HG03159 (cell line): ENCODE measurements at regions not wholly inside any gene's neighbourhood (a gene's known extent, or its start where the extent isn't known, plus 50 kb on each side); places are given as distances from the start of the nearest gene placed in this dataset.

Source experiments
- ATAC-seq: cut with Tn5 transposase; IDR thresholded peaks from one replicate; pipeline ENCODE4 v1.9.1; 2021; ENCODE audit warnings: mild to moderate bottlenecking, moderate library complexity; ENCODE audit not compliant: unreplicated experiment

DNA sequence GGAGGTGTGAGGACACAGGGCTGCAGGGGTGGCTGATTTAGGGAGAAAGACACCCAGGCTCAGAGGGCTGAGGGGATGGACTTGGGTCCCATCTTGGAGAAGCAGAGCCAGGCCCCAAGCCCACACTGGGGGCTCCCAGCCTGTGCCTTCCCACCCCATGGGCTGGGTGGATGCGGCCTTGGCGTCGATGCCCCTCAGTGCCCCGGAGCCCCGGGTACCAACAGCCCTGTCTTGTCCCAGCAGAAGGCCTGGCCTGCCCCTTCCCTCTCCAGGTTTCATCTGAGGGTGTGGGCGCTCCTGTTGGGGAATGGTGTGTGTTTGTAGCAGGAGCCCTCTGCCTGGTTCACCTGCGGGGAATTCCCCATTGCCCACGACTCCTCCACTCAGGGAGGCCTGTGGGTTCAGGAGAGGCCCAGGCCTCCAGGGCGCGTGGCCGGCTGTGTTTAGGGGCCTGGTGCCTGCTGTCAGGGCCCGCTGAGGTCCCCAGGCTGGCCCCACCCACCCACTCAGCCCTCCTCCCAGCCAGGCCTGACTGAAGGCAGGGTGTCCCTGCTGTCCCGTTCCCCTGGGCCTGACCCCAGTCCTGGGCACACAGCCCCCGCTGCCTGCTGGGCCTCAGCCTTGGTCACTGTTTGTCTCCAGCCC lies 51.1 kb upstream of the BEGAIN start:
- no peak for ATAC-seq

- ATAC-seq = no peak
Observed at GRCh38 chr14:100639280-100639679, 52.1 kb upstream of the BEGAIN start.

- ATAC-seq = peak; percentile 93
Observed at GRCh38 chr14:100640471-100641273, 53.5 kb upstream of the BEGAIN start.

DNA sequence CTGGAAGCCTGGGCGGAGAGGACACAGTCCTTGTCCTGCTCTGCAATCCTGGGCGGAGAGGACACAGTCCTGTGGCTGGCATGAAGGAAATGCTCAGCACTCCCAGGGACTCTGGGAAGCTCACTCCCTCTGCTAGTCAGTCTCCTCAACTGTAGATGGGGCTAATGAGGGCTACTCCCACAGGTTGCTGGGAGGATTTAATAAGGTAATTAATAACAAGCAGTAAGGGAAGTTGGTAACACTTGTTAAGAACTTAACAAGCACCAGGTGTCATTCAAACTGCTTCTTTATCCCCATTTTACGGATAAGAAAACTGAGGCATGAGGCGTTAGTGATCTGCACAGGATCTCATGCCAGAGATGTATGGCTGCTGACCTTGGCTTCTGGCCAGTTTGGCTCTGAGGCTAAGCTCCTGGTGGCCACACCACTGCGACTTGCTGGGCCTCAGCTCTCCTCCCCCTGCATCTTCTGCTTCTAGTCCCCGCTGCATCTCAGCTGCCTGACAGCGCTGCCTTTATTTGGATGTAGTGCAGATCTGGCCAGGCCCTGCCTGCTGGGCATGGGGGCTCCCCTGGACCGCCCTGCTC lies 54.1 kb upstream of the BEGAIN start:
- no peak for ATAC-seq

DNA sequence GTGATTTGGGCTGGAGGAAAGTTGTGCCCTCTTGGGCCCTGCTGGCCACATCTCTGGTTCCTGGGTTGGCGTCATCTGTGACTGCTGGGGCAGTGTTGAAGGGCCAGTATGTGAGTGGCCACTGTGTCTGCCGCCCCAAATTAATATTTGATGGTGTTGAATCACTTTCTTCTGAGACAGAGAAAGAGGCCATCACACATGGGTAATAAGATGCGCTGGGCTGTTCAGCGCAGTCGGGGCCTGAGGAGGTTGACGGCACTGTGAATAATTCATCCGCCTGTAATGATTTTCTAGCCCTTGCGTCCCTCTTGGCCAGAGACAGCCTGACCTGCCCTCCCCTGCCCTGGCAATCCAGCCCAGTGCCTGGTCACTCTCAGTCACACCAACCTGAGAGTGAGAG lies 56.2 kb upstream of the BEGAIN start:
- ATAC-seq = no peak

DNA sequence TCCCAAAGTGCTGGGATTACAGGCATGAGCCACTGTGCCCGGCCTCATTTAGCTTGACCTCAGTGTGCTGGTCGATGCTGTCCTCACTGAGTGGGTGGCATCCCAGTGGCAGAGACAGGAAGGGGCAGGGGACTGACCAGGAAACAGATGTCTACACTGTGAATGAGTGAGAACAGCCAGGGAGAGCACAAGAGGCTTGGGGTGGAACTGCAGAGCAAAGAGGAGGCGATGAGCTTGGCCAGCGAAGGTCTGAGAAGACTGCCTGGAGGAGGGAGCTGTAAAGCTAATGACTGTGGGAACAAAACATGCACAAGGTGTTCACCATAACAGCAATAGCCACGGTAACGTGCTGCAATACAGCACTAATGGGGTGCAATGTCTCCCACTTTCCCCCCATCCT lies 57.2 kb upstream of the BEGAIN start:
- ATAC-seq = no peak

DNA sequence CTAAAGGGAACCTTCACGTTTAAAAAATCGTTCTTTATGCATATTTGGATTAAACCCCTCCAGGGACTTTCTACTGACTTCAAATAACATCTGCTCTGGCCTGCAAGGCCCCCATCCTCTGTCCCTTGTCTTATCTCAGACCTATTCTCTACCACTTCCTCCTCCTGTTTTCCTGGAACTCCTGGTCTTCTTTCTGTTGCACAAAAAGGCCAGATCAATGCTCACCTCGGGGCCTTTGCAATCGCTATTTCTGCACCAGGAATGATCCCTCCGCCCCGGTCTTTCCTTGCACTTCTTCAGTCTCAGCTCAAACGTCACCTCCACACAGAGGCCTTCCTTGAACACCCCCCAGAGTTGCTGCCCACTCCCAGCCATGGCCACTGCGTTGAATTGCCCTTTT lies 57.6 kb upstream of the BEGAIN start:
- no peak for ATAC-seq

DNA sequence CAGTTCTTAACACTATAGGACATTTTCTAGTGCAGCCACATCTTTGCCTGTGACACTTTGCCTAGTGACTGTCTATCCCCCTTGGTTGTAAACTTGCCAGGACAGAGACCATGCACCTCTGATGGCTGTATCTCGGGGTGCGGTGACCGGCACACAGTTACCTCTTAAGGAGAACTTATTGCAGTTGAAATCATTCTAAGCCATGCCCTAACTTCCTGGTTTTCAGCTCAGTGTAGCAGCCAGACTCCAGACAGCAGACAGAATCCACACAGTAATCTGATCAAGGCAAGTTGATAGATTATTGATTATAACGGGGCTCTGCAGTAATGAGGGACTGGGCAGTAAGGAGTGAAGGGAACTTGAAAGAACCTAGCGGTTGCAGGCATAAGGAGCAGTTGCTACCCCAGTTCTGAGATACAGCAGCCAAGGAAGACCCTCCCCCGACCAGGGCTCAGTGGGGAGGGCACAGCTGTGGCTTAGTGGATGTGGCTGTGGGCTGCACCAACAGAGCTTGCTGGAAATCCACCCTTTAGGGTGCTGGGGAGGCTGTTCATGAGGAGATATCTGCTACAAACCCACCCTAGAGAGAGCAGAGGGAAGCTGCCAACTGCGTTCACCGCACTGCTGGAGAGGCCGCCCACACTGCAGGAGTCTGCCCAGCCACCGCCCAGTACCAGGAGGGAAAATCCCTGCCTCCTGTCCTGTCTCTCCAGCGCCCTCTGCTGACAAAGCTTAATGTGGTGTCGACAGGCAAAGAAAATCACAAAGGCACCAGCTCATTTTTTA lies 58.2 kb upstream of the BEGAIN start:
- peak; percentile 76 for ATAC-seq

- ATAC-seq = no peak
Observed at GRCh38 chr14:100645982-100646314, 58.7 kb upstream of the BEGAIN start.

GRCh38 chr14:100648474-100649172 lies 61.4 kb upstream of the BEGAIN start:
- no peak for ATAC-seq

GRCh38 chr14:100649173-100649519 lies 61.9 kb upstream of the BEGAIN start:
- ATAC-seq = no peak

GRCh38 chr14:100651999-100652508 lies 64.8 kb upstream of the BEGAIN start:
- ATAC-seq = no peak

GRCh38 chr14:100652744-100653143 lies 65.5 kb upstream of the BEGAIN start:
- ATAC-seq = no peak

DNA sequence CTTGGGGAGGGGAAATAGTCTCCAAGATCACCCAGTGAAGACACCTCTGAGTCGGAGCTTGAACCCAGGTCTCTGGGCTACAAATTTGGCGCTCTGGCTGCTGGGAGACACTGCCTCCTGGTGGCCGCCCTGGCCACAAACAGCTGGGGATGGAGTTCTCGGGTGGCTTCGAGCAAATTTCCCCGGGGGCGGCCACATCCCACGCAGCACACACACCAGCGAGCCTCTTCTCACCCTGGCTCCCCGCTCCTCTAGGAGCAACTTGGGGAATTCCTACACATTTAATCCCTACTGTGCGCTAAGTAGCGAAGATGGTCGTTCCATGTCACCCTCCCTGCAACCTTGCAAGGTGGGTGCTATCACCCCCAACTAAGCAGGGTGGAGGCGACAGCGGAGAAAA lies 66.2 kb upstream of the BEGAIN start:
- ATAC-seq = no peak

DNA sequence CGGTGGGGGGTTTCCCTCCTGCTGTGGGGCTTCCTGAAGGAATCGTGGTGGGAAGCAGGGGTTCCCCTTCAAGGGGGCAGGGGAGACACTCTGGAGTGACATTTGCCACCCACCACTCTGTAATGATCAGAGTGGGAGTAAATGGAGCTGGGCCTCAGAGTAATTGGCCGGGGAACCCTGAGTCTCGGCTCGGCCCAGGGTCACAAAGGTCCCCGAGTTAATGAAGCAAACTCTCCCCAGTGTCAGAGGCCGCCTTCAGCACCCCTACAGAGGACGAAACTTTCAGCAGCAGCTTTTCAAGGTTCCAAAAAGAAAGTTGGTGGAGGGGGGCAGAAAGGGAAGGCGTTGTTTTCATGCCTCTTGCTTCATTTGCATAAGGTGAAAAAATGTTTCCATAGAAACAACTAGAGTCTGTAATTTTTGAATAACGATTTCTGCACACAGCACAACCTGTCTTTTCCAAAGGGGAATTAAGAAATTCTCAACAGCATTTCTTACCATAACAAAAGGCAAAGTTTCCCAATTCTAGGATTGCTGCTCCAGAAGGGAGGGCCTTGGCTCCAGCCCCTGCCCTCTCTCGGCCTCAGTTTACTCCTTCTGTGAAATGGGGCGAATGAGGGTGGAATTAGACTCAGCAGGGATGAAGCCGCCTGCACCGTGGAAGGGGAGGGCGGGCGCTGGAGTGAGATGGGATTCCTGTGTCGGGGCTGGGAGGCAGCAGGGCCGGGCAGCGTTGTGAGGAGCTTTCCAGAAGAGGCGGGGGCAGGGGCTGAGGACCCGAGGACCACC lies 67.0 kb upstream of the BEGAIN start:
- no peak for ATAC-seq

DNA sequence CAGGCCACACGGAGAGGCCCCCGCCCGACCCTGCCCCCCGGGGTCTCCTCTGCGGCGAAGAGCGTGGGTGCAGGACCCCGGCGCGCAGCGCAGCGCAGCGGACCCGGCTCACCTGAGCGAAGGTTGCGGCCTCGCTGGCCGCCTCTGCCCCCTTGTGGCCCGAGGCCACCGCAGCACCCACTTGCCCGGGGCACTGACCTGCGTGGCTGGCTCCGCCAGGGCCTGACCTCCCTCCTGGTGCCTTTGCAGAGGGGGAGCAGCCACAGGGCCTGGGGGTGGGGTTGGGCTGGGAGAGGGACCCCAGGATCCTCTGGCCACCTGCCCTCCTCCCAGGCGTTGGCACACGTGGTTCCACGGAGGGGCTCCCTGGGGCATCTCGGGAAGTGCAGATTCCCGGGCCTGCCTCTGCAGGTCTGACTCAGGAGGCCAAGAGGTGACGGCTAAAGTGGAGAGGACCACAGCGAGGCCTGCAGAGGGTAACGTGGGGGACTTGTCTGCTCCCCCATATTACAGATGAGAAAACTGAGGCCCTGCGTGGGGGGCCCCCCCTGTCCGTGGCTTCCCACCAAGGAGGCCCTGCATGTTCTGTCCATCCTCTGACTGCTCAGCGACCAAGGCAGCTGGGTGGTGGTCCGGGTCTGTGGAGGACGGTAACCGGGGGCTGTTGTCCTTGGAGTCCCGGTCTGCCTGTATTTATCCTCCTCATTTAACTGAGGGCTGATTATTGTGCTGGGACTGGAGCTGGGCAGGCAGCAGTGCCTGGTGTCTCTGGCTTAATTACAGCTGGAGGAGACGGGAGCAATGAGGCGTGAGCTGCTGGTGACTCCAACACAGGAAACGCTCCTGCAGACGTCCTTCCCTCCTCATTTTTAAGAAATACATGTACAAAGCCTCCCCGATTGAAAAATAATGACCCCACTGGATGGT lies 67.9 kb upstream of the BEGAIN start:
- peak; percentile 70 for ATAC-seq

GRCh38 chr14:100655741-100656085 lies 68.5 kb upstream of the BEGAIN start:
- no peak for ATAC-seq

- no peak for ATAC-seq
Observed at GRCh38 chr14:100656996-100657395, 69.7 kb upstream of the DLK1 start.

DNA sequence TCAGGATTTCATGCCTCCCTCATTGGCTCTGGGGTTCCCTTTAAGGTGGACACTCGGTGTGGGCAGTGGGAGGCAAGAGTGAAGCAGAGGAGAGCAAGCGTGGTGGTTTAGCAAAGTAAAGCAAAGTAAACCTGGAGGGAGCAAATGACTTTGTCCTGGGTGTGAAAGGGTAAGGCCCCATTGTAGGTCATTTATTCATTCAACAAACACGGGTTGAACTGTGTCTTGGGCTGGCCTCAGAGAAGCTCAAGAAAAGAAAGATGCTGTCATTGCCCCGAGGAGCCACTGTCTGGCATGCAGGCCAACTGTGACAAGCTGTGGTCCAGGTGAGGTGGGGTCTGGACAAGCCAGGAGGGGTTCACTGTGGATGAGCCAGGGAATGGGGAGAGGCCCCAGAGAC lies 68.9 kb upstream of the DLK1 start:
- no peak for ATAC-seq
